Fibroblast of upper back skin (primary cell): ENCODE measurements at regions not wholly inside any gene's neighbourhood (a gene's known extent, or its start where the extent isn't known, plus 50 kb on each side); places are given as distances from the start of the nearest gene placed in this dataset.
A peak's percentile ranks its signal among the peaks of the same experiment; 100 is the strongest.
"Not testable (repeated sequence)": the region's sequence is repeated elsewhere in the genome, so short reads cannot be mapped to it uniquely, and the experiment has no call there.

ENCODE experiments used
- DNase-seq: peaks from one replicate; pipeline ENCODE4 v3.0.0-alpha.2; 2013

DNA sequence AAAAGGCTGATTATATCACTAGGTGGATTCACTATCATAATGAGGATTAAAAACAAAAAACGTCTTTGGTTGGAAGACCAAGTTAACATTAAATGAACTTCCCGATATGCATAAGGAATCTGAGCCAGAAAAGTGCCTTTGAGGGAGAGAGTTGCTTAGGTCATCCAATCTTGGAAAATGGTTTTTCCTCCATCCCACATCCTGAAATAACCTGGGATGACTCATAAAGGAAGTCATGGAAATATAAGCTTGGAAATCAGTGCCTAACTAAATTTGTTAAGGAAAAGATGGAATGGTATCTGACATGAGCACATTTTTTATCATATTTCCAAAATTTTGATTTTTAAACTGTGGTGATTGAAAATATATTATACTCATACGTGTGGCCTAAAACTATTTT is 66.0 kb downstream of the KBTBD8 start:
- DNase-seq: peak; percentile 45

DNA sequence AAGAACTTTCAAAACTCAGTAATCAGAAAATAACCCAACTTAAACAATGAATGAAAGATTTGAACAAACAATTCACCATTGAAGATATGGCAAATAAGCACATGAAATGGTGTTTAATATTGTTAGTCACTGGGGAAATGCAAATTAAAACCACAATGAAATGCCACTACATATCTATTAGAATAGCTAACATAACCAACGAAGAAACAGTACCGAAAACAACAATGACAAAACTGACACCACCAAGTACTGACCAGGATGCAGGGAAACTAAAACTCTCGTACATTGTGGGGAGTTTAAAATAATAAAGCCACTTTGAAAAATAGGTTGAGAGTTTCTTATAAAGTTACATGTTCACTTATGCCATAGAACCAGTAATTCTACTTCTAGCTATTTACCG is 69.1 kb downstream of the KBTBD8 start:
- DNase-seq: no peak

- not testable (repeated sequence) for DNase-seq
Measured at GRCh38 chr3:67072640-67073039, 74.5 kb downstream of the KBTBD8 start.

DNA sequence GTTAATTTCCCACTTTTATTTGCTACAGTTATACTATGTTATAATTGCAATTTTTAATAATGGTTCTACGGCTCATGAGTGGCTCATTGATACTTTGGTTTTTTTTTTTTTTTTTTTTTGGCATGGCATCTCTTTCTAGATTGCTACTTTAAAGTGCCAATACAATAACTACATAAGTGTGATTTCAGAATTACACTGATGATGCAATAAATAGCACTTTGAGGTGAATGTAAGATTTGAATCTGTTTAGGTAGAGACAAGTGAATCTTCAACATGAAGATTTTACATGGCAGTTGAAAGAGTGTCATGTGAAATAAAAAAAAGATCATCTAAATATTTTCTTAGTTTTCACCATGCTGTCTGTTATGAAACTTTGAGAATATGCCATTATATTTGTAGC is 75.7 kb downstream of the KBTBD8 start:
- no peak for DNase-seq

DNA sequence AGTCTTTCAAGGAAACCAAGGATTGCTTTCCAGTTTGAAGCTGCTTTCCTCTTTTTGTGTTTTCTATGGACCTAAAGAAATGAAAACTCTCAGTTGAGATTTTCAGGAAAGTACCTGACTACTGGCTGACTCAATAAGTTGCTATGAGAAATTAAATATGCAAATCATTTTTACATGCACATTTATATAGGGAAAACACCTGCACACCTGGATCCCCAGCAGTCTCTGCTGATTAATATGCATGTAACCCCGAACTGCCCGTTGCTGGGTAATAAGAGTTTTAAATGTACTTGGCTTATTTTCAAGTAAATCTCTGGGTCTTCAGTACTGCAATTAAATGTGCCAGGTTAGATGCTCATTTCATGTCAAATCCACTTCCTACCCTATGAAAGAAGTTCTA is 77.2 kb downstream of the KBTBD8 start:
- DNase-seq: no peak

DNA sequence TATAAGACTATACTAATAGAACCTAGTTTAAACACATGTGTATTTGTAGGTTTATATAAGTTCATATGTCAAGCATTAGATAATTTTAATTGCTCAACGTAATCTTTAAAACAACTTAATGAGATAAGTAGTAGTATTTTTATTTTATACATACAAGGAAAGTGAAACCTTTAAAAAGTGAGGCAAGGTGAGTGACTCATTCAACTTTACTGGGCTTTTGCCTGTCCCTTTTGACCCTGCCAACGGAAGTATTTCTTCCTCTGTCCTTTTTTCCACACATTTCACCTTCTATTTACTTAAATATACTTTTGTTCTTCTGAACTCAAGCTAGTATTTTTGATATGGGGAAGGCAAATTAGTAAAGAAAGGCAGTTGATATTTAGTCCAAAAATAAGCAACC is 78.5 kb downstream of the KBTBD8 start:
- no peak for DNase-seq

DNA sequence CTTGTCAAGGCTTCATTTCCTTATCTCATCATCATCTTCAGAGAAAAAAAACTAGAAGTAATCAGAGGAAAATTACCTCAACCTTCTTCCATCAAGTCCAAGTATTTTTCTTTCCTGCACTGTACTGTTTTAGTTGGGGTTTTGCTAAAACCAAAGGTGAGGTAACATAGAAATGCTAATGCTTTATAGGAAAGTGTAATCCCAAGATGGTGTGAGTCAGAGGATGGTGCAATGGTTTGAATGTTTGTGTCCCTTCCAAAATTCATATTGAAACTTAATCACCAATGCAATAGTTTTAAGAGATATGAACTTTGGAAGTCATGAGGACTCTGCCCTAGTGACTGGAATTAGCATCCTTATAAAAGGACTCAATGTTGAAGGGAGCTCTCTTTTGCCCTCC is 79.5 kb downstream of the KBTBD8 start:
- DNase-seq: peak; percentile 76

DNA sequence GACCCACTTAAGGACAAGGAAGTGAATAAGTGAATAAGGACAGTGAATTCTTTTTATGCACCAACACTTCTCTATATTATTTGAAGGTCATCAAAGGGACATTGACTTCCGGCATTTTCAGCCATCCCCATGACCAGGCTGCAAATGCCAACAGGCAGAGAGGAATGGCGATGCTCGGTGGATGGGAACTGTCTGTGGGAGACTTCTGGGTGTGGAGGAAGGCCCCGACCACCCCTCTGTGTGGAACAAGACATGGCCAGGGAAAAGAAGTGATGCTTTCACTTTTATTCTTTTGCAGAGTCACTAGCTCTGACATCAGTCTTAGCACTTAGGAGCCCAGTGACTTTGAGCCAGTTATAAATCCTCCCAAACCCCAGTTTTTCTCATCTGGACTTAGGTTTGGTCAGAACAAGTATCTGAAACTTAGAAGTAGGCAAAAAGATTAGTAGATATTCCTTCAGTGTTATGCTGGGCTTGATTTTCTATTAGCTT is 84.5 kb downstream of the KBTBD8 start:
- DNase-seq: no peak

GRCh38 chr3:67083277-67083676 is 85.2 kb downstream of the KBTBD8 start:
- DNase-seq: peak; percentile 39

GRCh38 chr3:67087788-67088187 is 89.7 kb downstream of the KBTBD8 start:
- DNase-seq: no peak

DNA sequence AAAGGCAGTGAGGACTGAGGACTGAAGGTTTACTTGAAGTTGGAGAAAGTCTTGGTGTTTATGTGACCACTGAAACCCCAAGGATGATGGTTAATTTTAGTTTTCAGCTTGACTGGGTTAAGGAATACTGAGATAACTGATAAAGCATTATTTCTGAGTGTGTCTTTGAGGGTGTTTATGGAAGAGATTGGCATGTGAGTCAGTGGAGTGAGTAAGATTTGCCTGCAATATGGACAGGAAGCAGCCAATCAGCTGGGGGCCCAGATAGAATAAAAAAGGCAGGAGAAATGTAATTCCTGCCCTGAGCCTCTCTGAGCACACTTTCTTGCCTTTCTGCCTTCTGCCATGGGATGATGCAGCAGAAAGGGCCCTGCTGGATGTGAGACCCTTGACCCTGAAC is 92.4 kb downstream of the KBTBD8 start:
- peak; percentile 84 for DNase-seq

DNA sequence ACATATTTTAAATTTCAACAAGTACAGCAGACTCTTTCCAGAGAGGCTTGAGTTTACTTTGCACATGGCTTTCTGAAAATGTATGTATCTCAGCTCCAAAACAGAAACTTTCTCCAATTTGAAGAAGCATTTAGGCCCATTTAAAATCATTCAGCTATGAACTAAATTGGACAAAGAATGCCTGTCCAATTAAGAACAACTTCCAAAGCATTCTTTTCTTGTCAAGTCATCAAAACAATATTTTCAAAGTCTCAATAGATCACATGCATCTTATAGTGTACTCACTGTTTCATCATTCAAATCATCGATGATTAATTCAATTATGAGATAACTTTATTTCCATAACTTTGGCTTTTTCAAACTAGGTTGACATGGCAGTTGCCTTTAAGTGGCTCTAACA is 95.2 kb downstream of the KBTBD8 start:
- peak; percentile 49 for DNase-seq

GRCh38 chr3:67094167-67094566 is 96.1 kb downstream of the KBTBD8 start:
- peak; percentile 14 for DNase-seq

- DNase-seq: peak; percentile 89
Measured at GRCh38 chr3:67094774-67095173, 96.7 kb downstream of the KBTBD8 start.

DNA sequence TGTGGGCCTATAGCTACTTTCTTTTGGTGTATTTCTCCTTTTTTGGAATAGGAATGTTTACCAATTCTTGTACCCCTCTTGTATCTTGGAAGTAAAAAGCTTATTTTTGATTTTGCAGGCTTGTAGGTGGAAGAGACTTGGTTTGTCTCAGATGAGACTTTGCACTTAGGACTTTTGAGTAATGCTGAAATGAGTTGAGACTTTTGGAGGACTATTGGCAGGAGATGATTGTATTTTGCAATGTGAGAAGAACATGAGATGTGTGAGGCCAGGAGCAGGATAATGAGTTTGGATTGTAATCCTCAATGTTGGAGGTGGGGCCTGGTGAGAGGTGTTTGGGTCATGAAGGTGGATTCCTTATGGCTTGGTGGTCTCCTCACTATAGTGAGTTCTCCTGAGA is 106.3 kb downstream of the KBTBD8 start:
- no peak for DNase-seq

GRCh38 chr3:67106874-67107273 is 108.8 kb downstream of the KBTBD8 start:
- DNase-seq: no peak

DNA sequence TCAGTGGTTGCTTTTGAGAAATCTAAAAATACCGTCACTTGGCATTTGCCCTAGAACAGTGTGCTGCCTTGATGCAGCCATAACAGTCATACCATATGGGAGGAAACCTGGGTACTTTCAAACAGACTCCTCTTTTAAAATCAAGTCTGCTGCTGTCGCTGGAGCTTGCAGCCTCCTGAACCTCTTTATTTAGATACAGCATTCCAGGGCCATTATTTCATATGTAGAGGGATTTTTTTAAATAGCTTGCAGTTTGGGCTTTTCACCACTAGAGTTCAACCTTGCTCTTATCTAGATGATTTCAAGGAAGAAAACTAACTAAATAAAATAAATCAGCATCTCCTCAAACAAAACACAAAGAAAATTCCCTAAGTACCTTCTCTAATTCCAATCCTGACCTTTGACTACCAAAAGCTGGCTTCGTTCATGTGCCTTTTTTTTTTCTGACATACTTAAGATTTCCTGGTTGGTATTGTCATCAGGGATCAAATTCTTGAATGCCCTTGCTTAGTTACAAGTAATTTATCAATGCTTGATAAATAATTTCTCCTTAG is 111.6 kb downstream of the KBTBD8 start:
- peak; percentile 76 for DNase-seq

- peak; percentile 85 for DNase-seq
Measured at GRCh38 chr3:67113802-67114407, 115.8 kb downstream of the KBTBD8 start.

- no peak for DNase-seq
Measured at GRCh38 chr3:67118122-67118521, 120.0 kb downstream of the KBTBD8 start.

GRCh38 chr3:67118635-67119034 is 120.5 kb downstream of the KBTBD8 start:
- peak; percentile 4 for DNase-seq

GRCh38 chr3:67123914-67124313 is 125.8 kb downstream of the KBTBD8 start:
- DNase-seq: no peak

DNA sequence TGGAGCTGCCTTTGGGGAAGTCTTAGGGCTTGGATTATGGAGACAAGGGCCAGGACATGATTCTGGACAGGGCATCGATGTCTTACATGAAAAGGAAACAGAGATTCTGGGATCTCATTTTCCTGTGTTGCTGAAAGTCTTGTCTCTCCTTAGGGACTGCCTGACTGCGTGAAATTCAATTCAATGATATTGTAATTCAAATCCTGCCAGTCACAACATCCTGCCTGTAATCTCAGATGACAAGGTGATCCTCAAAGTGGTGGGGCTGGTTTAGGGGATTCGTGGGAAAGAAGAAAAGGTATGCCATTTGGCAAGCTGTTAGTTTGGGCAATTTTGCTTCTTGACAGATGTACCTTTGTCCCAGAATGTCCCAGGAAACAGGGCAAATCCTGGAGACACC is 129.1 kb downstream of the KBTBD8 start:
- no peak for DNase-seq

DNA sequence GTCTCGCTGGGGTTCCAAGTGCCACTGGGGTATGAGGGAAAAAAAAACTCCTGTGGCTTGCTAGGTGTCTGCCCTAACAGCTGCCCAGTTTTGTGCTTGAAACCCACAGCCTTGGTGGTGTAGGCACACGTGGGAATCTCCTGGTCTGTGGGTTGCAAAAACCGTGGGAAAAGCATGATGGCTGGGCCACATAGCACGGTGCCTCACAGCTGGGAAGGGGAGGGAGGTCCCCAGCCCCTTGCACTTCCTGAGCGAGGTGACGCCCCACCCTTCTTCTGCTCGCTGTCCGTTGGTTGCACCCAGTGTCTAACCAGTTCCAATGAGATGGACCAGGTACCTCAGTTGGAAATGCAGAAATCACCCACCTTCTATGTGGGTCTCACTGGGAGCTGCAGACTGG is 144.3 kb downstream of the KBTBD8 start:
- DNase-seq: no peak

- no peak for DNase-seq
Measured at GRCh38 chr3:67145738-67146137, 147.6 kb downstream of the KBTBD8 start.

DNA sequence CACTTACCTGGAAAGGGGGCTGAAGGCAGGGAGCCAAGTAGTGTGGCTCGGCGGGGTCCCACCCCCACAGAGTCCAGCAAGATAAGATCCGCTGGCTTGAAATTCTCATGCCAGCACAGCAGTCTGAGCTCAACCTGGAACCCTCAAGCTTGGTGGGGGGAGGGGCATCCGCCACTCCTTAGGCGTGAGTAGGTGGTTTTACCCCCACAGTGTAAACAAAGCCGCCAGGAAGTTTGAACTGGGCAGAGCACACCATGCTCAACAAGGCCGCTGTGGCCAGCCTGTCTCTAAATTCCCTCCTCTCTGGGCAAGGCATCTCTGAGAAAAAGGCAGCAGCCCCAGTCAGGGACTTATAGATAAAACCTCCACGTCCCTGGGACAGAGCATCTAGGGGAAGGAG is 156.3 kb downstream of the KBTBD8 start:
- DNase-seq: no peak
